HCT116 (cell line): ENCODE measurements at regions not wholly inside any gene's neighbourhood (a gene's known extent, or its start where the extent isn't known, plus 50 kb on each side); places are given as distances from the start of the nearest gene placed in this dataset.

ENCODE experiments used
- ATAC-seq: fragments of 200-7000 bp; cut with Tn5 transposase; 2 replicates; pipeline ENCODE4 v1.9.1; 2020; ENCODE audit warnings: mild to moderate bottlenecking, moderate library complexity
- BruUV-seq: library from RNA; stranded (reverse); fragments of 400-500 nt; replicated peaks from 2 replicates; lab custom pipeline; 2021; lab: Mats Ljungman, UMichigan
- CTCF ChIA-PET: fragments of 300-600 bp; sonication (Branson Sonifier 250); formaldehyde crosslinking; loops from one replicate; lab custom pipeline; 2021; ENCODE audit warnings: antibody characterized with exemption; lab: Charles Lee
- POLR2A ChIA-PET: fragments of 300-600, 350-600 bp; sonication (Branson Sonifier 250); formaldehyde crosslinking; loops from one replicate; lab custom pipeline; 2021; ENCODE audit warnings: antibody characterized with exemption; lab: Charles Lee
- RAD21 ChIA-PET, 2 experiments: fragments of 300-600 bp; sonication (Branson Sonifier 250); formaldehyde crosslinking; loops; one replicate each; lab custom pipeline; 2023; ENCODE audit warnings: low total read pairs in 2 of 2; ENCODE audit not compliant: uncharacterized antibody in 2 of 2, unreplicated experiment in 2 of 2, low non-redundant PET in 1 of 2; lab: Charles Lee
- DNase-seq: peaks from one replicate; pipeline ENCODE4 v3.0.0-alpha.2; 2010; ENCODE audit warnings: low read depth, low spot score
- H2AFZ ChIP-seq: fragments of 200-600 bp; shearing (Covaris generic), sonication (generic); 2 replicates; pipeline ENCODE4 v1.6.1; 2017; ENCODE audit warnings: low read depth, mixed run types, mixed read lengths, antibody characterized with exemption, low read length; ENCODE audit not compliant: poor library complexity, severe bottlenecking
- H3K27ac ChIP-seq: 2 replicates; pipeline ENCODE4 v1.5.1; 2012; ENCODE audit warnings: low read depth, low read length
- H3K27me3 ChIP-seq: fragments of 200-600 bp; sonication (generic); 2 replicates; pipeline ENCODE4 v1.6.1; 2016; ENCODE audit warnings: mixed run types, low read length, mixed read lengths; ENCODE audit not compliant: insufficient read depth
- H3K36me3 ChIP-seq, 2 experiments: fragments of 200-500 bp in 1 of 2; fragments of 200-600 bp in 1 of 2; sonication (Bioruptor generic) in 1 of 2; sonication (generic) in 1 of 2; 2 replicates each; pipeline versions ENCODE4 v1.5.1 to v1.6.1; 2014 to 2016; ENCODE audit warnings: low read length in 2 of 2, inconsistent platforms in 1 of 2, mixed read lengths in 1 of 2, mixed run types in 1 of 2; ENCODE audit not compliant: insufficient read depth in 2 of 2, control insufficient read depth in 1 of 2
- H3K4me1 ChIP-seq, 2 experiments: fragments of 200-600 bp in 1 of 2; sonication (generic) in 1 of 2; 2 replicates each; pipeline versions ENCODE4 v1.5.1 to v1.6.1; 2012 to 2017; ENCODE audit warnings: low read length in 2 of 2, inconsistent platforms in 1 of 2, mild to moderate bottlenecking in 1 of 2, mixed read lengths in 1 of 2, mixed run types in 1 of 2, moderate library complexity in 1 of 2; ENCODE audit not compliant: insufficient read depth in 2 of 2, control insufficient read depth in 1 of 2
- H3K4me2 ChIP-seq: fragments of 200-600 bp; sonication (generic); 2 replicates; pipeline ENCODE4 v1.6.1; 2017; ENCODE audit warnings: mixed run types, low read length, mixed read lengths
- H3K4me3 ChIP-seq, 2 experiments: fragments of 200-600 bp in 1 of 2; sonication (generic) in 1 of 2; replicated peaks in 1 of 2; 2 replicates each; pipeline ENCODE4 v1.5.1; 2011 to 2016; ENCODE audit warnings: low read length in 2 of 2, control low read depth in 1 of 2, low read depth in 1 of 2, mild to moderate bottlenecking in 1 of 2, mixed read lengths in 1 of 2, mixed run types in 1 of 2
- H3K79me2 ChIP-seq: fragments of 200-600 bp; sonication (generic); 2 replicates; pipeline ENCODE4 v1.6.1; 2017; ENCODE audit warnings: mild to moderate bottlenecking, mixed run types, low read length, moderate library complexity, mixed read lengths; ENCODE audit not compliant: insufficient read depth
- H3K9ac ChIP-seq: fragments of 200-600 bp; sonication (generic); 2 replicates; pipeline ENCODE4 v1.6.1; 2016; ENCODE audit warnings: low read length, mixed read lengths
- H3K9me2 ChIP-seq: fragments of 200-600 bp; sonication (generic), shearing (Covaris generic); 2 replicates; pipeline ENCODE4 v1.6.1; 2017; ENCODE audit warnings: mixed run types, mild to moderate bottlenecking, moderate library complexity; ENCODE audit not compliant: insufficient read depth
- H3K9me3 ChIP-seq, 2 experiments: fragments of 200-500 bp in 1 of 2; fragments of 200-600 bp in 1 of 2; sonication (Bioruptor generic) in 1 of 2; sonication (generic) in 1 of 2; 2 replicates each; pipeline ENCODE4 v1.6.1; 2014 to 2017; ENCODE audit warnings: low read length in 2 of 2, mixed read lengths in 2 of 2, inconsistent platforms in 1 of 2, low read depth in 1 of 2, mild to moderate bottlenecking in 1 of 2, mixed run types in 1 of 2, moderate library complexity in 1 of 2; ENCODE audit not compliant: control insufficient read depth in 1 of 2, insufficient read depth in 1 of 2
- H4K20me1 ChIP-seq: fragments of 200-600 bp; sonication (generic), shearing (Covaris generic); 2 replicates; pipeline ENCODE4 v1.6.1; 2017; ENCODE audit warnings: mixed run types, mild to moderate bottlenecking, moderate library complexity; ENCODE audit not compliant: insufficient read depth
- CEBPB ChIP-seq: IDR thresholded peaks from 2 replicates; pipeline ENCODE4 v1.6.1; 2012; ENCODE audit warnings: low read depth
- CTCF ChIP-seq, 3 experiments: fragments of 200-600 bp in 1 of 3; sonication (generic) in 1 of 3; IDR thresholded peaks in 2 of 3; conservative IDR thresholded peaks in 1 of 3; 2 replicates each; pipeline ENCODE4 v1.5.1; 2012 to 2017; ENCODE audit warnings: low read depth in 2 of 3, low read length in 2 of 3, antibody characterized with exemption in 1 of 3, borderline replicate concordance in 1 of 3, control low read depth in 1 of 3, mild to moderate bottlenecking in 1 of 3, mixed read lengths in 1 of 3, mixed run types in 1 of 3, moderate library complexity in 1 of 3; ENCODE audit not compliant: insufficient read depth in 1 of 3
- EGR1 ChIP-seq: IDR thresholded peaks from 2 replicates; pipeline ENCODE4 v1.6.1; 2012; ENCODE audit warnings: low read depth
- ELF1 ChIP-seq: IDR thresholded peaks from 2 replicates; pipeline ENCODE4 v1.6.1; 2012; ENCODE audit warnings: low read depth, borderline replicate concordance
- EZH2 ChIP-seq: fragments of 200-600 bp; sonication (generic); IDR thresholded peaks from 2 replicates; pipeline ENCODE4 v1.6.1; 2017; ENCODE audit warnings: antibody characterized with exemption, mixed run types
- EZH2phosphoT487 ChIP-seq: fragments of 200-600 bp; IDR thresholded peaks from 2 replicates; pipeline ENCODE4 v1.6.1; 2018; ENCODE audit warnings: antibody characterized with exemption, borderline replicate concordance
- JUND ChIP-seq: IDR thresholded peaks from 2 replicates; pipeline ENCODE4 v1.6.1; 2012
- MAX ChIP-seq: IDR thresholded peaks from 2 replicates; pipeline ENCODE4 v1.6.1; 2012
- POLR2AphosphoS5 ChIP-seq: IDR thresholded peaks from 2 replicates; pipeline ENCODE4 v1.6.1; 2011; ENCODE audit warnings: mild to moderate bottlenecking, low read depth, low read length, moderate library complexity
- RAD21 ChIP-seq: IDR thresholded peaks from 2 replicates; pipeline ENCODE4 v1.6.1; 2012; ENCODE audit warnings: low read depth, mild to moderate bottlenecking
- ZFX ChIP-seq: fragments of 450-650 bp; IDR thresholded peaks from 2 replicates; pipeline ENCODE4 v1.6.1; 2017
- intact Hi-C: fragments of 100-400 bp; cut with micrococcal nuclease; formaldehyde crosslinking; loops from 2 replicates; pipeline ENCODE4 v1.10.0; 2022
- TF ChIP-seq, protein P1 (sequence below): IDR thresholded peaks from 2 replicates; pipeline ENCODE4 v1.6.1; 2011; ENCODE audit warnings: mild to moderate bottlenecking, low read length, moderate library complexity; ENCODE audit not compliant: insufficient replicate concordance; ENCODE audit errors: extremely low read depth

DNA sequence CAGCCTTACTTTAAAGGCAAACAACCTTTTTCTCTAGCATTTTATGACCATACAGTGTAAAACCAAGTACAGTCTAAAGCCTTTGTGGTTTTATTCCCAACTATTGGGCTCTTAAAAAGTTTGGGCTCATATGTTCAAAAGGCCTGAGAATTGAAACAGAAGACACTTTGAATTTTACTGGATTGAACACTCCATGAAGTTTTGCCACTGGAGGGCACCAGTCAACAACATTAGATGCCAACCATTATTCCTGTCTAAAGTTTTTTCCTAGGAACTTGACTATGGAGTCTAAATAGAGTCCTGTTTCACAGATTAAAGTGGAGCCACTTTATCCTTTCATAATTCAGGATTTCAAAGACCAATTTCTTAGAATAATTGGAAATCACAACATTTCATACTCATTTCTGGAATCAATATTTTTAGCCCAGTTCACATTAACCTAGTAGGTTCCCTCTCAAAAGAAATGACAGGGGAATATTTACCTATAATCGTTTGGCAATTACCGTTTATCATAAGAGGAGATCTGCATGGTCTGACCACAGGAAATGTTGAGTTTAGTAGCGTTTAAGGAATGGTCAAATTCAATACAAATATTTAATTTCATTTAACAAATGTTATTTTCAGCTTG, 244.1 kb upstream of the PDZRN3 start:
- H3K27me3 ChIP-seq, result no peaks in the 10 kb centered on the region
- ChIA-PET POLR2A (no interaction called here), RAD21 (no interaction called here), CTCF (no interaction called here)
- H3K4me1 ChIP-seq, result no peaks in the 10 kb centered on the region
- H3K9ac ChIP-seq, result no peak overlapping the region
- intact Hi-C loops, result loop anchor here (5.0 kb wide), 1 partner anchor 1303 kb away; no protein-coding TSS in a partner anchor
- no peaks in the 10 kb centered on the region for H3K9me2 ChIP-seq
- no TSS peak for BruUV-seq
- peaks cover 4 to 11% of the 10 kb centered on the region in 2 experiments; a peak in 2 of 4 replicates for H3K9me3 ChIP-seq
- H3K4me2 ChIP-seq, result no peak overlapping the region
- DNase-seq (no peak), ATAC-seq (no peak)
- TF ChIP-seq RAD21 (peak; percentile 27; the same call in 1 of the 2 replicates), ZFX (no peak), POLR2AphosphoS5 (no peak), CTCF (IDR thresholded peaks at IDR 0.05 in 2 of 3, conservative IDR thresholded peaks at IDR 0.05 in 1 of 3; ENCODE audit: borderline replicate concordance in 1 of 3, insufficient read depth in 1 of 3, low read depth in 2 of 3, low read length in 2 of 3) (peak in 2 of 3 experiments; percentile 19 to 46; a peak in 4 of 6 replicates)
- H4K20me1 ChIP-seq, result no peaks in the 10 kb centered on the region
- no peaks in the 10 kb centered on the region for H3K36me3 ChIP-seq
- no peaks in the 10 kb centered on the region for H3K79me2 ChIP-seq
- no peak overlapping the region for H3K27ac ChIP-seq
- H2AFZ ChIP-seq, result no peak overlapping the region
- H3K4me3 ChIP-seq, result no peak overlapping the region

- TF ChIP-seq, protein P1, sequence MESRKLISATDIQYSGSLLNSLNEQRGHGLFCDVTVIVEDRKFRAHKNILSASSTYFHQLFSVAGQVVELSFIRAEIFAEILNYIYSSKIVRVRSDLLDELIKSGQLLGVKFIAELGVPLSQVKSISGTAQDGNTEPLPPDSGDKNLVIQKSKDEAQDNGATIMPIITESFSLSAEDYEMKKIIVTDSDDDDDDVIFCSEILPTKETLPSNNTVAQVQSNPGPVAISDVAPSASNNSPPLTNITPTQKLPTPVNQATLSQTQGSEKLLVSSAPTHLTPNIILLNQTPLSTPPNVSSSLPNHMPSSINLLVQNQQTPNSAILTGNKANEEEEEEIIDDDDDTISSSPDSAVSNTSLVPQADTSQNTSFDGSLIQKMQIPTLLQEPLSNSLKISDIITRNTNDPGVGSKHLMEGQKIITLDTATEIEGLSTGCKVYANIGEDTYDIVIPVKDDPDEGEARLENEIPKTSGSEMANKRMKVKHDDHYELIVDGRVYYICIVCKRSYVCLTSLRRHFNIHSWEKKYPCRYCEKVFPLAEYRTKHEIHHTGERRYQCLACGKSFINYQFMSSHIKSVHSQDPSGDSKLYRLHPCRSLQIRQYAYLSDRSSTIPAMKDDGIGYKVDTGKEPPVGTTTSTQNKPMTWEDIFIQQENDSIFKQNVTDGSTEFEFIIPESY, result no peak
- no peak for TF ChIP-seq EGR1
- no peak for TF ChIP-seq ELF1
- TF ChIP-seq EZH2, result no peak
- TF ChIP-seq RAD21, result no peak
- no peak for TF ChIP-seq MAX
- no peak for TF ChIP-seq JUND
- TF ChIP-seq CTCF (IDR thresholded peaks at IDR 0.05 in 2 of 3, conservative IDR thresholded peaks at IDR 0.05 in 1 of 3; ENCODE audit: borderline replicate concordance in 1 of 3, insufficient read depth in 1 of 3, low read depth in 2 of 3, low read length in 2 of 3), result no peak
- TF ChIP-seq EZH2phosphoT487, result no peak
- no peak for TF ChIP-seq CEBPB
- CTCF ChIA-PET, result no interaction called here
These were observed 242.8 kb upstream of the PDZRN3 start for GRCh38 chr3:73867524-73867923.

More at GRCh38 chr3:73867524-73867923, 242.8 kb upstream of the PDZRN3 start:
- H4K20me1 ChIP-seq, result no peaks in the 10 kb centered on the region
- H3K9ac ChIP-seq, result no peak overlapping the region
- RAD21 ChIA-PET, result no interaction called here
- H3K9me3 ChIP-seq, result peaks cover 4 to 14% of the 10 kb centered on the region in 2 experiments; a peak in 2 of 4 replicates
- DNase-seq (no peak), ATAC-seq (no peak)
- no peak overlapping the region for H3K4me3 ChIP-seq
- no peak overlapping the region for H2AFZ ChIP-seq
- no peaks in the 10 kb centered on the region for H3K79me2 ChIP-seq
- POLR2A ChIA-PET, result no interaction called here
- no peaks in the 10 kb centered on the region for H3K27me3 ChIP-seq
- intact Hi-C loops, result loop anchor here (5.0 kb wide), 1 partner anchor 1305 kb away; no protein-coding TSS in a partner anchor
- no peaks in the 10 kb centered on the region for H3K4me1 ChIP-seq
- H3K9me2 ChIP-seq, result no peaks in the 10 kb centered on the region
- BruUV-seq, result no TSS peak
- no peaks in the 10 kb centered on the region for H3K36me3 ChIP-seq
- no peak overlapping the region for H3K4me2 ChIP-seq
- H3K27ac ChIP-seq, result no peak overlapping the region
